H4 (cell line): ENCODE measurements at regions not wholly inside any gene's neighbourhood (a gene's known extent, or its start where the extent isn't known, plus 50 kb on each side); places are given as distances from the start of the nearest gene placed in this dataset.
A peak's percentile ranks its signal among the peaks of the same experiment; 100 is the strongest.
"Not testable (repeated sequence)": the region's sequence is repeated elsewhere in the genome, so short reads cannot be mapped to it uniquely, and the experiment has no call there.

Source experiments
- DNase-seq: peaks from one replicate; pipeline ENCODE4 v3.0.0-alpha.2; 2015; ENCODE audit warnings: low spot score

- DNase-seq: no peak
Observed at GRCh38 chr2:41294331-41294730, 753.5 kb upstream of the PKDCC start.

GRCh38 chr2:41313082-41313481 lies 734.7 kb upstream of the PKDCC start:
- DNase-seq: peak; percentile 25

DNA sequence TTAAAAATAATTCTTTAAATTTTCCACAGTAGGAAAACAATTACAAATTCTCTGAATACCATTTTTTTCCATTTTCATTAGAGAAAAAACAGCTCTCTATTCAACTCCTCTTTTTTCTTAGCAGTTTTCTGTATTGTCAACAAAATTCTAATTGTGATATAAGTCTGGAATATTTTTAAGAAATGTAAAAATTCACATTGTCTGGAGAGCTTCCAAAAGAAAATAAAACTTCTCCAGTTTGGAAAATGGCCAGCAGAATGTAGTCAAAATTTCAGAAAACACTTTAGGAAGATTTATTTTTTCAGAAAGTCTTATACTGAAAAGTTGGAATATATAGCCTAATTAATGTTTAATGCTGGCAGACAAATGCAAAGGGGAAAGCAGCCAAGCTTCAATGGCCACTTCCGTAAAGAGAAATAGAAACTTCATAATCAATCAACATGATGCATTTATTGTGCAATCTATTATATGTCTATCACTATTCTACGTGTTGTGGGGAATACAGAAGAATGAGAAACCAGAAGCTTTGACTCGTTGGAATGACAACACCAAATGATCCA lies 733.2 kb upstream of the PKDCC start:
- no peak for DNase-seq

DNA sequence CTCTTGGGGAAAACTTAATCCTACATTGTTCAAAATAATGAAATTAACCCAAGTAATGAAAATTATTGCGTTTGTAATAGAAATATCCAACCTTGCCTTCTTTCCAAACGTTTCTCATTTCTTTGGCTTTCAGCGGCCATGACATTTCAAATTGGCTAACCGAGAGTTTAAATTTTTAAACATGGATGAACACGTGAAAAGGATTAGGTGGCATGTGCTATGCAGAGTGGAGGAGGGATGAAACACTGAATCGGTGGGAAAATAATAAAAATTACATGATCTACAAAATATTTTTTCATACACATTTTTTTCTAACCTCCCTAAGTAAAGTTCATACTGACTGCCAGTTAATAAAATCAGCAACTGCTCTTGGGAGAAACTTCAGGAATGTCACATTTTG lies 728.4 kb upstream of the PKDCC start:
- no peak for DNase-seq

DNA sequence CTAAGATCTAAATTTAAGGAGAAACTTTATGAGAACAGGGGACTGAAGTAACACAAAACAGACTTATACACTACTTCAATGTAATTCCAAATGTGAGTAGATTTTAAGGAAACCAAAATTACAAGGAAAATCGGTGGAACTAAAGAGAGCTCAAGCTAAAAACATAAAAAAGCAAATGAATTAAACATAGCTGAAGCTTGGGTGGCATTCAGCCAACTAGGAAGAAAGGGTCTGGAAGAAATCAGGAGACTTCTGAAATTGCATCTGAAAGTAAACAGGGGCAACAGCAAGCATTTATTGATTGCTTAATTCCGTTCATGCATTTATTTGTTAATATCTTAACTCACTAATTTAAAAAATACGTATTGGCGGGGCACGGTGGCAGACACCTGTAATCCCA lies 727.3 kb upstream of the PKDCC start:
- no peak for DNase-seq

GRCh38 chr2:41321351-41321750 lies 726.5 kb upstream of the PKDCC start:
- no peak for DNase-seq

DNA sequence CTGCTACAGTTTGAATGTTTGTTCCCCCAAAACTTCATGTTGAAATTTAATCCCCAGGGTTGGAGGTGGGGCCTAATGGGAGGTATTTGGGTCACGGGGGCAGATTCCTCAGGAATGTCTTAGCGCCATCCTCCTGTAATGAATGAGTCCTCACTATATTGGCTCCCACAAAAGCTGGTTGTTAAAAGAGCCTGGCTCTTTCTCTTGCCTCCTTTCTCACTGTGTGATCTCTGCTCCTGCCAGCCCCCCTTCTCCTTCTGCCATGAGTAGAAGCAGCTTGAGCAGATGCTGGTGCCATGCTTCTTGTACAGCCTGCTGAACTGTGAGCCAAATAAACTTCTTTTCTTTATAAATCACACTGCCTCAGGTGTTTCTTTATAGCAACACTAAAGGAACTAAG lies 721.0 kb upstream of the PKDCC start:
- DNase-seq: no peak

GRCh38 chr2:41329040-41329439 lies 718.8 kb upstream of the PKDCC start:
- DNase-seq: no peak

DNA sequence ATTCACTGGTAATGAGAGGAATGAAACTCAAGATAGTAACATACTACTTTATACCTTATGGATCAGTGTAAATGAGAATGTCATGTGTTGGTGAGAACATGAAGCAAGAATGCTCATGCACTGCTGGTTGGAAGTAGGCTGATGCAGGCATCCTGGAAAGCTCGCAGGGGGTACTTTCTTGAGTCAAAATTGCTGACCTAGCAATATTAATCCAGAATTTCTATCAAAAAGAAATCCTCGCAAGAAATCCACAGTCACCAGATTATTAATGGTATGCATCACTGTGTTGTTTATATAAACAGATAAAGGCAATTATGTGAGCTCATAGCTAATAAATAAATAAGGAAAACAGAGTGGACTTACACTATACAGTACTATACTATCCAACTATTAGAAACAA lies 713.7 kb upstream of the PKDCC start:
- no peak for DNase-seq

GRCh38 chr2:41335573-41335972 lies 712.2 kb upstream of the PKDCC start:
- DNase-seq: not testable (repeated sequence)

GRCh38 chr2:41337956-41338355 lies 709.9 kb upstream of the PKDCC start:
- no peak for DNase-seq

DNA sequence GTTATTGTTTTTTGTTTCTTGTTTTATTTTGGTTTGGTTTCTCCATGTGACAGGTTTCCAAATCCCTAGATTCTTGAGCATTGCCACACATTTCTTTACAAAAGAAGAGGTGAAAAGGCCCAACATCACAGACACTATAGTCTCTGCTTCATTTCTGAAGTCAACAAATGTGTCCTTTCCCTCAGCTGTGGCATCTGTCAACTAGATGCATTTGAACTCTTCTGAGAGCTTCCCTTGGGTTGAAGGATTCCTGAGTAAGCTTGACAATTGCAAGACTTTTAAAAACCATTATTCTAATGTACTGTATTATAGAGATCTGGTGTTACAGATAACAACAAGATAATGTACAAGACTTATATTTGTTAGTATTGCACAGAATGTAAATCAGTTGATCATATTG lies 703.3 kb upstream of the PKDCC start:
- DNase-seq: no peak

DNA sequence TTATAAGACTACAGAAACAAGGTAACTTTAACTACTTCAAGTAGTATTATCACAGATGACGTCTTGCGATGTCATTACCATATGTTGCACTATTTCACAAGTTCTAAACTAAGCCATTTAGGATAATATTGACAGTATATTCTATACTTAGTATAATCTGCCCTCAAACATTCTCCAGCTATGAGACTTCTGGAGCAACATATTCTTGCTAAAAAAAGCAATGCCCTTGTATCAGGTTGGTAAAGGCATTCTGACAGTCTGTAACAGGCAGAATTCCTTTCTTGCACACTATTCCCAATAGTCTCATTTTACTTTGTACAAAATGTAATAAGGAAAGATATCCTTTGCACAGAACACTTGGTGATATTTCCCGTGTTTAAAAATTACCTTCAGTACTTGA lies 694.8 kb upstream of the PKDCC start:
- DNase-seq: no peak

DNA sequence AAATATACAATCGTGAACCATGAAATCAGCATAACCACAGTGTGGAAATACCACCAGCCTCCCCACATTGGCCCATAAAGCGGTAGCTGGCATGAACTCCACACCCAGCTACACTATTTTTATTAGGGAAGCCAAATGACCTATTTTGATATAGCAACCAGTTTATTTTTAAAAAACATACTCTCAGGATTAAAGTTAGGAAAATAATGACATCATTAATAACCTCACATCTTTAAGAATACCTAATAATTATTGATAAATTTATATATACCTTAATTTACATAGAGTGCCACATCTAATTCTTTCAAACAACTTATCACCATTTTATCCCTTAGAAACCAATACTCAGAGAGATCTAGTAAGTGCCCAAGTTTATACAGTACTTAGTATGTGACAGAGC lies 692.0 kb upstream of the PKDCC start:
- no peak for DNase-seq

GRCh38 chr2:41364842-41365241 lies 683.0 kb upstream of the PKDCC start:
- no peak for DNase-seq

GRCh38 chr2:41375901-41376300 lies 671.9 kb upstream of the PKDCC start:
- no peak for DNase-seq

- DNase-seq: no peak
Observed at GRCh38 chr2:41377837-41378236, 670.0 kb upstream of the PKDCC start.

- DNase-seq: no peak
Observed at GRCh38 chr2:41378420-41378819, 669.4 kb upstream of the PKDCC start.

DNA sequence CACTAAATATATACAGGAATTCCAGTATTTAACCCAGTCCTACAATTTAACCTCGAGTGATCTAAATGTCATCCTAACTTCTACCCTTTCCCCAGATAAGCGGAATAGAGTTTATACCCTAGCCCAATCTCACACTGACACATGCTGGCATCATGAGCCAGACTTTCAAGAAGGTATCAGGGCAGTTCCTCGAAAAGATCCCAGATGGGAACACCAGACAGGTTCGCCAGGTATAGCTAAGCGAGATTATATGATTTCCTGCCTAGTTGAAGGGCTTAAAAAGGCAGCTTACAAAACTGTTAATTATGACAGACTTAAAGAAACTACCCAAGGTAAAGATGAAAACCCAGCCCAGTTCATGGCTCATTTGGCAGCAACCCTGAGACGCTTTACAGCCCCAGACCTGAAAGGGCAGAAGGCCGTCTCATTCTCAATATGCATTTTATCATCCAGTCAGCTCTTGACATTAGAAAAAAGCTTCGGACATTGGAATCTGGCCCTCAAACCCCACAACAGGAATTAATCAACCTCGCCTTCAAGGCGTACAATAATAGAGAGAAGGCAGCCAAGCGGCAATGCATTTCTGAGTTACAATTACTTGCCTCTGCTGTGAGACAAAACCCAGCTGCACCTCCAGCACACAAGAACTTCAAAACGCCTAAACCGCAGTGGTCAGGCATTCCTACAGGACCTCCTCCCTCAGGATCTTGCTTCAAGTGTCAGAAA lies 668.2 kb upstream of the PKDCC start:
- DNase-seq: no peak

DNA sequence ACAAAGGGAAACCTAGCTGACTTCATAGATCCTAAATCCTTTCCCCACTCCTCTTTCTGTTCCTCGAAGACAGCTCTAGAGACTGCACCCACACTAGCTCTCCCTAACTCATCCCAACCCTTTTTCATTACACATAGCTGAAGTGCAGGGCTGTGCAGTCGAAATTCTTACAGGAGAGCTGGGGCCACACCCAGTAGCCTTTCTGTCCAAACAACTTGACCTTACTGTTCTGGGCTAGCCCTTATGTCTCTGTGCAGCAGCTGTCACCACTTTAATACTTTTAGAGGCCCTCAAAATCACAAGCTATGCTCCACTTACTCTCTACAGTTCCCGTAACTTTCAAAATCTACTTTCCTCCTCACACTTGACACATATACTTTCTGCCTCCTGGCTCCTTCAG lies 666.1 kb upstream of the PKDCC start:
- no peak for DNase-seq

GRCh38 chr2:41387519-41387918 lies 660.3 kb upstream of the PKDCC start:
- DNase-seq: no peak

DNA sequence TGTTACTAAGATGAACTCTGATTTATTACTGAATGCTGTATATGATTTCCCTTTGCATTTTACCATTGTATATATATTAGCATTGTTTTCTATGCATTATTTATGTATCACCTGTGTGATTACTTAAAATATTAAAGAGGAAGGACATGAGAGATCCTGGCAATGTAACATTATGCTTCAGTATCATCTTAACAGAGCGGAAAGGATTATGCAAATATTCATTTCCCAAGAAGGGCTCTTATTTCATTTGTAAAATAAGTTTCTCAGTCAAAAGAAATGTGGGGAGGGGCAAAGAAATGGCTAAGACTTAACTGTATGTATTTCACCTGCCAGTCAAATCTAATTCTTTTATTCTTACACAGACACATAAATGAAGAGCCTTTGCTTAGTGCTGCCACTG lies 654.2 kb upstream of the PKDCC start:
- no peak for DNase-seq

- DNase-seq: no peak
Observed at GRCh38 chr2:41394541-41394940, 653.3 kb upstream of the PKDCC start.

DNA sequence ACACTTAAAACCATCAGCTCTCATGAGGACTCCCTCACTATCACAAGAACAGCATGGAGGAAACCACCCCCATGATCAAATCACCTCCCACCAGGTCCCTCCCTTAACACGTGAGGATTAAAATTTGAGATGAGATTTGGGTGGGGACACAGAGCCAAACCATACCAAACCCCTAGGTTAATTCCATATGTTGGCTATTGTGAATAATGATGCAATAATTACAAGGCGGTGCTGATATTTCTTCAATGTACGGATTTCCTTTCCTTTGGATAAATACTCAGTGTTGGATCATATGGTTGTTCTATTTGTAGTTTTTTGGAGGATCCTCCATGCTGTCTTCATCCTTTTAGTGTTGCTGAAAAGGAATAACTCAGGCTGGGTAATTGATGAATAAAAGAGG lies 652.1 kb upstream of the PKDCC start:
- no peak for DNase-seq
